ENCODE measurements at regions not wholly inside any gene's neighbourhood (a gene's known extent, or its start where the extent isn't known, plus 50 kb on each side); places are given as distances from the start of the nearest gene placed in this dataset.
"Not testable (repeated sequence)": the region's sequence is repeated elsewhere in the genome, so short reads cannot be mapped to it uniquely, and the experiment has no call there.

DNA sequence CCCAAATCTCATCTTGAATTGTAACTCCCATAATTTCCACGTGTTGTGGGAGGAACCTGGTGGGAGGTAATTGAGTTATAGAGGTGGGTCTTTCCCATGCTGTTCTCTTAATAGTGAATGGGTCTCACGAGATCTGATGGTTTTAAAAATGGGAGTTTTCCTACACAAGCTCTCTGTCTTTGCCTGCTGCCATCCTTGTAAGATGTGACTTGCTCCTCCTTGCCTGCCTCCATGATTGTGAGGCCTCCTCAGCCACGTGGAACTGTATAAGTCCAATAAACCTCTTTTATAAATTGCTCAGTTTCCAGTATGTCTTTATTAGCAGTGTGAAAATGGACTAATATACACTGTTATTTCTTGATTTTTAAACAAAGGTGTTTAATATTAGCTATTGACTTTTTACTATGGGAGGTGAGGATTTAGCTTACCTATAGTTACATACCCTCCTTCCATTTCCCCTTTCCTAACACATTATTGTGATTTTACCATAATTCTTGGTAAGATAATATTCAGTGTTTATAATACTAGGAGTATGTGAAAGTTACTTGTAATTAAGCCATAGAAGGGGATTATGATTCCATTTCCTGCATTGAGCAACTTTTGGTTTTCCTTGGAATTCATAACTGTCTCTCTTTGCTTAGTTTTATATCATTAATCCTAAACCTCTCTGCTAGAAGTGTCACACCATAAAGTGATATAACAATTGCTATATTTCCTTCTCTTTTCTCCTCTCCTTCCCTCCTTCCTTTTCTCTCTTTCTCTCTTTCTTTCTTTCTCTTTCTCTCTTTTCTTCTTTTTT lies 151.0 kb upstream of the KRAS start:
- no peak overlapping the region for H3K4me3 Mint-ChIP-seq

DNA sequence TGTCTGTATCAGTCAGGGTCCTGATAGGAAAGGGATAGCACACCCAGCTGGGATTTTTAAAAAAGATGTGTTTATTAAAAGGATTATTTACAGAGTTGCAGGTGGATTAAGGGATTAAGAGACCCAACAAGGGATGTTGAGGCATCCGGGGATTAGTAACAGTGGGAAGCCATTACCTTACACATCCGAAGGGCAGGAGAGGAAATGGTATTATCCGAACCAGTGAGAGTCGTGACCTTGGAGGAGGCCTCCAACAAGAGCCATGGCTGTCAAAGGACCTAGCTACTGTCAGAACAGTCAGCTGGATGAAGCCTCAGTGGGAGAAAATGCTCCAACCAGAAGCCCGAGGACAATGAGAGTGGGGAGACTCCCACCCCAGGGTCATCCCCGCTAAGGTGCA lies 146.3 kb upstream of the KRAS start:
- Mint-ChIP-seq H3K27ac (ENCODE audit: unreplicated experiment) (no peak overlapping the region), H3K4me1 (no peaks in the 10 kb centered on the region), H3K36me3 (ENCODE audit: low read depth) (peaks cover 3% of the 10 kb centered on the region), H3K9me3 (peaks cover 6% of the 10 kb centered on the region), H3K4me3 (no peak overlapping the region), H3K27me3 (ENCODE audit: low read depth) (no peaks in the 10 kb centered on the region)
- TF ChIP-seq, protein P1, sequence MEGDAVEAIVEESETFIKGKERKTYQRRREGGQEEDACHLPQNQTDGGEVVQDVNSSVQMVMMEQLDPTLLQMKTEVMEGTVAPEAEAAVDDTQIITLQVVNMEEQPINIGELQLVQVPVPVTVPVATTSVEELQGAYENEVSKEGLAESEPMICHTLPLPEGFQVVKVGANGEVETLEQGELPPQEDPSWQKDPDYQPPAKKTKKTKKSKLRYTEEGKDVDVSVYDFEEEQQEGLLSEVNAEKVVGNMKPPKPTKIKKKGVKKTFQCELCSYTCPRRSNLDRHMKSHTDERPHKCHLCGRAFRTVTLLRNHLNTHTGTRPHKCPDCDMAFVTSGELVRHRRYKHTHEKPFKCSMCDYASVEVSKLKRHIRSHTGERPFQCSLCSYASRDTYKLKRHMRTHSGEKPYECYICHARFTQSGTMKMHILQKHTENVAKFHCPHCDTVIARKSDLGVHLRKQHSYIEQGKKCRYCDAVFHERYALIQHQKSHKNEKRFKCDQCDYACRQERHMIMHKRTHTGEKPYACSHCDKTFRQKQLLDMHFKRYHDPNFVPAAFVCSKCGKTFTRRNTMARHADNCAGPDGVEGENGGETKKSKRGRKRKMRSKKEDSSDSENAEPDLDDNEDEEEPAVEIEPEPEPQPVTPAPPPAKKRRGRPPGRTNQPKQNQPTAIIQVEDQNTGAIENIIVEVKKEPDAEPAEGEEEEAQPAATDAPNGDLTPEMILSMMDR (conservative IDR thresholded peaks at IDR 0.05), result no peak
- DNase-seq (ENCODE audit: low read depth, low spot score), result no peak

More for the DNA sequence above, 151.0 kb upstream of the KRAS start:
- Mint-ChIP-seq H3K4me1 (no peaks in the 10 kb centered on the region), H3K9me3 (peaks cover 11% of the 10 kb centered on the region), H3K36me3 (ENCODE audit: low read depth) (peaks cover 3% of the 10 kb centered on the region), H3K27me3 (ENCODE audit: low read depth) (no peaks in the 10 kb centered on the region), H3K27ac (ENCODE audit: unreplicated experiment) (no peak overlapping the region)
- TF ChIP-seq, protein P1 (conservative IDR thresholded peaks at IDR 0.05), result no peak
- no peak for DNase-seq (ENCODE audit: low read depth, low spot score)

DNA sequence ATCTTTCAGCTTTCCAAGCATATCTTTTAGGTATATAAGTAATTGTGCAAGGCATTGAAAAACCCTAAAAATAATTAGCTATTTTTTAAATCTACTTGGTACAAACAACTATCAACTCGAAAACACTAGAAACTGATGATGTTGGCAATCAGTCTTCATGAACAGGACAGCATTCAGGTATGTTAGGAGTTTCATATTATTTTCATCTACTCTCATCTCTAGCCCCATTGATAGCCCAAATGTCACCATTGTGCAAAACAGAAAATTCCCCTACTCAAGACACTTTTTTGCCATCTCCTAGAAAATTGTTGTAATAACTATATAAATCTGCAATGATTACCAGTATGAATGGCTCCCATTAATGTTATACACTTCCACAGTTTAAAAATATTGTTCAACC lies 144.5 kb upstream of the KRAS start:
- no peaks in the 10 kb centered on the region for H3K9me3 Mint-ChIP-seq
- H3K27ac Mint-ChIP-seq (ENCODE audit: unreplicated experiment), result no peak overlapping the region
- no peak overlapping the region for H3K4me3 Mint-ChIP-seq
- H3K4me1 Mint-ChIP-seq, result no peaks in the 10 kb centered on the region
- no peaks in the 10 kb centered on the region for H3K27me3 Mint-ChIP-seq (ENCODE audit: low read depth)
- TF ChIP-seq, protein P1 (conservative IDR thresholded peaks at IDR 0.05), result no peak
- DNase-seq (ENCODE audit: low read depth, low spot score), result no peak
- no peaks in the 10 kb centered on the region for H3K36me3 Mint-ChIP-seq (ENCODE audit: low read depth)

DNA sequence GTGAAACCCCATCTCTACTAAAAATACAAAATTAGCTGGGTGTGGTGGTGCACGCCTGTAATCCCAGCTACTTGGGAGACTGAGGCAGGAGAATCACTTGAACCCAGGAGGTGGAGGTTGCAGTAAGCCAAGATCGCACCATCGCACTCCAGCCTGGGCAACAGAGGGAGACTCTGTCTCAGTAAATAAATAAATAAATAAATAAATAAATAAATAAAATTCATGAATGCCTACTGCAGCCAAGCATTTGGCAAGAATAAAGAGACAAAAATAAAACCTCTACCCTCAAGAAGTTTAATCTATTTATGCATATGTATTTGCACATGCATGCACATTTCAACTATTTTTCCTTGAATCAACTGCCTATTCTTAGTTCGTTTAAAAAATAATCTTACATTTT lies 144.0 kb upstream of the KRAS start:
- H3K27me3 Mint-ChIP-seq (ENCODE audit: low read depth); H3K4me3 Mint-ChIP-seq; H3K9me3 Mint-ChIP-seq; H3K4me1 Mint-ChIP-seq; H3K36me3 Mint-ChIP-seq (ENCODE audit: low read depth); H3K27ac Mint-ChIP-seq (ENCODE audit: unreplicated experiment); DNase-seq (ENCODE audit: low read depth, low spot score): not testable (repeated sequence)

DNA sequence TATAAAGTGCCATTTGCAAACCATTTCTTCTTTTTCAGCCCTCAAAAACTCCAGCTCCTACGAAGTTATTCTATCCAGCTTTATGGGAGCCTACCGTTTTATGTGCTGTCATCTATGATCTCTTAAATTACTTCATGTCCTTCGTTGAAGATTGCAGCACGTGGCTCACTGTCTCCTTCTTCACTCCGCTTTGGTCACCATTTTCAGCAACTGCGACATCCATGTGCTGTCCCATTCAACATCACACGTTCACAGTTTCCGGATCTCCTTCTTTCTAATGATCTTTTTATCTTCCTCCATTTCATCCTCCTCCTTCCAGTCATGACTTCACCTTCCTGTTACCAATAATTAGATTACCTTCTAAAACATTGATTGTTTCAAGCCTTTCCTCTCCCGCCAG lies 143.3 kb upstream of the KRAS start:
- Mint-ChIP-seq H3K9me3 (peaks cover 2% of the 10 kb centered on the region), H3K36me3 (ENCODE audit: low read depth) (no peaks in the 10 kb centered on the region), H3K27ac (ENCODE audit: unreplicated experiment) (no peak overlapping the region), H3K27me3 (ENCODE audit: low read depth) (no peaks in the 10 kb centered on the region), H3K4me1 (no peaks in the 10 kb centered on the region), H3K4me3 (no peak overlapping the region)
- no peak for DNase-seq (ENCODE audit: low read depth, low spot score)
- TF ChIP-seq, protein P1 (conservative IDR thresholded peaks at IDR 0.05), result no peak

DNA sequence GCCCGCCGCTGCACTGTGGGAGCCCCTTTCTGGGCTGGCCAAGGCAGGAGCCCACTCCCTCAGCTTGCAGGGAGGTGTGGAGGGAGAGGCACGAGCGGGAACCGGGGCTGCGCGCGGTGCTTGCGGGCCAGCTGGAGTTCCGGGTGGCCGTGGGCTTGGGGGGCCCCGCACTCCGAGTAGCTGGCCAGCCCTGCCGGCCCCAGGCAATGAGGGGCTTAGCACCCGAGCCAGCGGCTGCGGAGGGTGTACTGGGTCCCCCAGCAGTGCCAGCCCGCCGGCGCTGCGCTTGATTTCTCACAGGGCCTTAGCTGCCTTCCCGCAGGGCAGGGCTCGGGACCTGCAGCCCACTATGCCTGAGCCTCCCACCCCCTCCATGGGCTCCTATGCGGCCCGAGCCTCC lies 140.6 kb upstream of the KRAS start:
- not testable (repeated sequence) for H3K4me3 Mint-ChIP-seq; H3K27me3 Mint-ChIP-seq (ENCODE audit: low read depth); DNase-seq (ENCODE audit: low read depth, low spot score); H3K36me3 Mint-ChIP-seq (ENCODE audit: low read depth); H3K9me3 Mint-ChIP-seq; H3K27ac Mint-ChIP-seq (ENCODE audit: unreplicated experiment)
- peaks cover 13% of the 10 kb centered on the region for H3K4me1 Mint-ChIP-seq

All from neural crest cell (in vitro differentiated cells).